GM21825 (cell line): ENCODE measurements at regions not wholly inside any gene's neighbourhood (a gene's known extent, or its start where the extent isn't known, plus 50 kb on each side); places are given as distances from the start of the nearest gene placed in this dataset.
A peak's percentile ranks its signal among the peaks of the same experiment; 100 is the strongest.

Experiments used
- ATAC-seq: cut with Tn5 transposase; IDR thresholded peaks from one replicate; pipeline ENCODE4 v1.9.1; 2021; ENCODE audit warnings: mild to moderate bottlenecking, moderate library complexity; ENCODE audit not compliant: unreplicated experiment

DNA sequence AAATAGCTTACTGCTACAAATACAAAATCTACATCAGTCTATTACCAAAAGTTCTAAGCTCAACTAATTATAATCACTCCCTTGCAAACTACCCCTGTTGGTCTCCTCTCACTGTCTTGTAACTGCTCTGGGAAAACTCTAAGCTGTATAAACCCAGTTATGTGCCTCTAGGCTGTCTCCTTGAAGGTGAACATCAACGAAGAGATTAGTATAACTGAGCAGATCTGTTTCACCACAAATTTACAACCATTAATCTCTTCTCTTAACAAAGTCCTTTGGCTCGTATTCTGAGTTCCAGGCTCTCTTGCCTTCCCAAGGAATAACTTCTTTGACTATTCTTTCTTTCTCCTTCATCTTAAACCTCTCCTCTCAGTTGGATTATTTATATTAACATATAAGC lies 84.4 kb upstream of the PRMT6 start:
- ATAC-seq = no peak

- no peak for ATAC-seq
Observed at GRCh38 chr1:106975944-106976343, 80.5 kb upstream of the PRMT6 start.

GRCh38 chr1:106978477-106979322 lies 77.8 kb upstream of the PRMT6 start:
- ATAC-seq = no peak

DNA sequence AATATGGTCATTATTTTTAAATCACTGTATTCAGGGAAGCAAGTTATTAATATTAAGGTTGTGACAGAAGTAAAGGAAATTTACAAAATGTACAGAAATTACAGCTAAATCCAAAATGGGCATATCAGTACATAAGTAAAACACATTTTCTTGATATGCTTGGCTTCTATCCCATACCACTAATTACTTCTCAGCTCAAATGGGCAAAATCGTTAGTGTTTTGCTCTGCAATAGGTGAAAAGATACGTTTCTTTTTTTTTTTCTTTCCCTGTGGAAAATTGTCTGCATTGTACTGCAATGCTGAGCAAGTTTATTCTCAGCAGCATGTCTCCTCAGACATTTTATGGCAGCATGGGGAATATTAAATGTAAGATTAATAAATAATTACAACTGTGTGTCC lies 77.1 kb upstream of the PRMT6 start:
- no peak for ATAC-seq

DNA sequence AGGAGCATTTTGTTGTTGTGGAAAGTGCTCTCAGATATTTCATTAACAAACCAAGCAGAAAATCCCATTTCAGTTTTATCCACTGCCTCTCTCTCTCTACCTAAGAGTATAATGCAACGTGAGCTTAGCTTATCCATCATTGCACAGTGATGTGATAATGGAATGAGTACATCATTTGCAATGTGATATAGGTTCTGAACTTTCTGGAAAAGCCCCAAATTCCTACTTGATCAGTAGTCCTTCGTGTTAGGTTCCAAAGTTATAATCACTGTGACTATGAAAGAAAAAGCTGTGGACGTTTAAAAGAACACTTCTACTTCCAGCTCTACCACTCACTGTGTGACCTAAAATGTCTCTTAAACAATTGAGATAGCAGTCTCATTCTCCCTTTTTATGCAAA lies 76.4 kb upstream of the PRMT6 start:
- ATAC-seq = no peak

- no peak for ATAC-seq
Observed at GRCh38 chr1:106984801-106985200, 71.7 kb upstream of the PRMT6 start.

DNA sequence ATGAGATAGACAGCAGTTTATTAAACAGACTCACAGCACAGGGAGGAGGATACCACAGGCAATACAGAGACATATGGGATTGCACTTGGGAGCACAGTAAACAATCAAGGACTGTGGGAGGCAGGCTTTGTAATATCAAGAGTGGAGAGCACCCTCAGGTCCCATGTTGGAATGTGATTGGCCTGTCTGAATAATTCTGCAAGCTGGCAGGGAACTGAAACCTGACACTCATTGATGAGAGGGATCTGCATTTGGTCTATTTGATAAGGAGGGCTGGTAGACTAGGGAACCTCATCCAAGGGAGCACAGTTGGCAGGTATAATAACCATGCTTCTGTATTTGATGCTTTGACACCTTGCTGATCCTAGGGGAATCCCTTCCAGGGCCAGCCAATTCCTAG lies 69.9 kb upstream of the PRMT6 start:
- ATAC-seq = no peak

- ATAC-seq = peak; percentile 95
Observed at GRCh38 chr1:106995970-106996369, 60.5 kb upstream of the PRMT6 start.

DNA sequence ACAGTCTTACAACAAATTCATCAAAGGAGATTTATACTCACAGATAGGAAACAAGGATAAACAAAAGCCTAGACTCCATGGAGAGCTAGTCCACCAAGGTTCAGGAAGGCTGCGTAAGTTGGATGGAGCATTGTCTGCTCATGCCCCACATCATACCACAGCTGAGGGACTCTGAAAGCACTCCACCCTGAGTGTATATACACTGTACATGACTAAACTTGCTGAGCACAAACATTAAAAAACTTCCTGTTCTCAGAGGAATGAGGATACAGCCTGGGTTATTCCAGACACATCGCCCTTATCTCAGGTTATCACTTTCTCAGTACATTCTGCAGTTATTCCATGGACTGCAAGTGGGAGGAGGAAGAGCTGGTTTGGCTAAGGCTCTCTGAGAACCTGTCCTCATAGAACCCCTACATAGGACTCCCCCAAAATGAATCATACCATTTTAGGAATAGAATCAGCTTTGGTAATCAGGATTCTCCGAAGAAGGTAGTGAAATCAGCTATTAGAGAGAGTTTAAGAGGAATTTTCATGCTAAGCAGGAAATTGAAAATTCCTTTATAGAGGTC lies 58.0 kb upstream of the PRMT6 start:
- no peak for ATAC-seq

- ATAC-seq = no peak
Observed at GRCh38 chr1:107000902-107001301, 55.6 kb upstream of the PRMT6 start.

DNA sequence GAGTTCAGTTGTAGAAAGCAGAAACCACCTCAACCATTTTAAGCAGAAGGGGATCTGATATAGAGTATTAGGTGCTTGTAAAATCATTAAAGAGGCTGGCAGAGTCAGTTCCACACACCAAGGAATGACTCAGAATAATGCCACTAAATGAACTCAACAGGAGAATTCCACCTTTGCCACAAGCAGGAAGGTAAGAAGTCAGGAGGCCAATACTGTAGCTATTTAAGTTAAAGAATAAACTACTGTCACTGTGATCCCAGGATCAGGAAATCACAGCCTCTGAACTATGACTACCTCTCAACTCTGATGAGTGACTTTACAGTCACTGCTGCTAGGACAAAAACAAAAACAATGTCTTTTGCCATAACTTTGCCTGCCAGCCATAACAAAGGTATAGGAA lies 52.5 kb upstream of the PRMT6 start:
- ATAC-seq = no peak

DNA sequence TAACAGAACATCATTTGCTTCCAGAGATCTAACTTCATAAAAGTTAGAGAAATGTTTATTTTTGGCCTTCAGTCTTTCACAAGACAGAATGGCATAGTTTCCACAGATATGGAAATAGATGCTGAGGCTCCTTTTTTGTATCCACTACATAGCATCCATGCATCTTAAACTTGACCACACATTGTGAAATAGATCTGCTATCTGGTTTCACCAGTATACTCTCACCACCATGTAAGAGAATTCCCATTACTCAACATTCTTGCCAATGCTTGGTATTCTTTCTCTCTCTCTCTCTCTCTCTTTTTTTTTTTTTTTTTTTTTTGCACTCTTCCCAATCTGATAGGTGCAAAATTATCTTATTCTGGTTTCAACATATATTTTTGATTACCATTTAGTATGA lies 52.1 kb upstream of the PRMT6 start:
- ATAC-seq = no peak
